Fibroblast of pulmonary artery (primary cell): ENCODE measurements at regions not wholly inside any gene's neighbourhood (a gene's known extent, or its start where the extent isn't known, plus 50 kb on each side); places are given as distances from the start of the nearest gene placed in this dataset.

ENCODE experiments used
- DNase-seq: peaks from one replicate; pipeline ENCODE4 v3.0.0-alpha.2; 2010; ENCODE audit warnings: low read depth
- H3K4me3 ChIP-seq: replicated peaks from 2 replicates; pipeline ENCODE4 v1.5.1; 2011; ENCODE audit warnings: low read depth, mild to moderate bottlenecking, control low read depth, low read length, moderate library complexity
- CTCF ChIP-seq: IDR thresholded peaks from 2 replicates; pipeline ENCODE4 v1.5.1; 2011; ENCODE audit warnings: mild to moderate bottlenecking, control low read depth, low read length, inconsistent platforms; ENCODE audit errors: missing control alignments

- DNase-seq, result no peak
- H3K4me3 ChIP-seq, result no peak overlapping the region
- peak; percentile 2 for TF ChIP-seq CTCF
Measured at GRCh38 chr17:71118039-71118438, 948.7 kb downstream of the KCNJ2 start.

- no peak overlapping the region for H3K4me3 ChIP-seq
- peak; percentile 5 for DNase-seq
- no peak for TF ChIP-seq CTCF
Measured at GRCh38 chr17:71127416-71127815, 958.1 kb downstream of the KCNJ2 start.

- H3K4me3 ChIP-seq, result no peak overlapping the region
- no peak for TF ChIP-seq CTCF
- no peak for DNase-seq
Measured at GRCh38 chr17:71142333-71142732, 973.0 kb downstream of the KCNJ2 start.

GRCh38 chr17:71145486-71145885 lies 975.3 kb upstream of the SOX9 start:
- DNase-seq, result no peak
- TF ChIP-seq CTCF, result no peak
- H3K4me3 ChIP-seq, result no peak overlapping the region

- no peak overlapping the region for H3K4me3 ChIP-seq
- no peak for DNase-seq
- no peak for TF ChIP-seq CTCF
Measured at GRCh38 chr17:71147906-71148305, 972.9 kb upstream of the SOX9 start.

- DNase-seq, result no peak
- H3K4me3 ChIP-seq, result no peak overlapping the region
- TF ChIP-seq CTCF, result no peak
Measured at GRCh38 chr17:71149607-71150006, 971.2 kb upstream of the SOX9 start.

GRCh38 chr17:71157297-71157696 lies 963.5 kb upstream of the SOX9 start:
- DNase-seq, result no peak
- H3K4me3 ChIP-seq, result no peak overlapping the region
- no peak for TF ChIP-seq CTCF
